ENCODE measurements at regions not wholly inside any gene's neighbourhood (a gene's known extent, or its start where the extent isn't known, plus 50 kb on each side); places are given as distances from the start of the nearest gene placed in this dataset.

- H2BK12ac ChIP-seq (ENCODE audit: low read depth, low read length), result no peak overlapping the region
- POLR2A ChIA-PET (ENCODE audit: partially characterized antibody), result no interaction called here
- no peak for TF ChIP-seq RNF2 (IDR thresholded peaks at IDR 0.05; ENCODE audit: borderline replicate concordance, low read depth, low read length, missing control alignments, poor library complexity, severe bottlenecking)
- TF ChIP-seq USF2 (IDR thresholded peaks at IDR 0.05; ENCODE audit: low read length), result no peak
- no peak for TF ChIP-seq BRCA1 (IDR thresholded peaks at IDR 0.05; ENCODE audit: low read depth, low read length)
- TF ChIP-seq SAP30 (IDR thresholded peaks at IDR 0.05; ENCODE audit: insufficient read depth, insufficient replicate concordance, low read length), result no peak
- TF ChIP-seq TCF12 (IDR thresholded peaks at IDR 0.05; ENCODE audit: low read depth, low read length), result no peak
- TF ChIP-seq CBX5 (IDR thresholded peaks at IDR 0.05; ENCODE audit: low read depth, low read length), result no peak
- no peak for TF ChIP-seq JUND (IDR thresholded peaks at IDR 0.05; ENCODE audit: low read length)
- no peak for TF ChIP-seq NRF1 (IDR thresholded peaks at IDR 0.05; ENCODE audit: low read depth, low read length)
- TF ChIP-seq CEBPB (IDR thresholded peaks at IDR 0.05; ENCODE audit: low read depth, low read length), result no peak
- TF ChIP-seq POLR2A (IDR thresholded peaks at IDR 0.05; ENCODE audit: control extremely low read depth in 1 of 2, low read depth in 2 of 2, low read length in 2 of 2), result no peak
- TF ChIP-seq TAF7 (optimal IDR thresholded peaks at IDR 0.05; ENCODE audit: borderline replicate concordance, low read depth, low read length), result no peak
- TF ChIP-seq SP1 (IDR thresholded peaks at IDR 0.05; ENCODE audit: low read depth, low read length), result no peak
- TF ChIP-seq RXRA (IDR thresholded peaks at IDR 0.05; ENCODE audit: insufficient read depth, low read depth, low read length), result no peak
- TF ChIP-seq TAF1 (IDR thresholded peaks at IDR 0.05; ENCODE audit: low read depth, low read length), result no peak
- no peak for TF ChIP-seq BCL11A (IDR thresholded peaks at IDR 0.05; ENCODE audit: low read depth in 2 of 2, low read length in 2 of 2)
Observed at GRCh38 chr4:111502626-111503025, 642.6 kb upstream of the FAM241A start.

More at GRCh38 chr4:111502626-111503025, 642.6 kb upstream of the FAM241A start:
- Histone ChIP-seq H3K79me1 (ENCODE audit: low read depth, low read length) (no peaks in the 10 kb centered on the region), H3K79me2 (ENCODE audit: control insufficient read depth in 1 of 2, insufficient read depth in 2 of 2, low read length in 2 of 2) (no peaks in the 10 kb centered on the region), H4K8ac (ENCODE audit: extremely low read depth, insufficient read depth, low read length) (no peak overlapping the region), H3K4me2 (ENCODE audit: insufficient read depth in 1 of 2, low read depth in 2 of 2, low read length in 2 of 2) (no peak overlapping the region), H2AFZ (ENCODE audit: low read length) (no peak overlapping the region), H3K9ac (replicated peaks in 1 of 4; ENCODE audit: extremely low read depth in 1 of 4, low read depth in 3 of 4, low read length in 3 of 4) (no peak overlapping the region), H2AK5ac (ENCODE audit: low read depth, low read length) (no peak overlapping the region), H3K4me1 (replicated peaks in 1 of 4; ENCODE audit: control insufficient read depth in 3 of 4, insufficient read depth in 4 of 4, low read length in 3 of 4) (no peaks in the 10 kb centered on the region), H2BK120ac (replicated peaks; ENCODE audit: low read depth, low read length) (no peak overlapping the region), H3K14ac (ENCODE audit: insufficient read length) (no peak overlapping the region), H3K23ac (ENCODE audit: insufficient read length) (no peak overlapping the region), H4K5ac (ENCODE audit: insufficient read length, low read depth, low read length) (no peak overlapping the region), H2BK15ac (ENCODE audit: low read length) (no peak overlapping the region), H3K4ac (replicated peaks; ENCODE audit: insufficient read length, low read depth, low read length) (no peak overlapping the region), H2BK5ac (ENCODE audit: low read depth, low read length) (no peak overlapping the region), H3K4me3 (ENCODE audit: extremely low read depth in 1 of 4, insufficient read depth in 2 of 4, low read depth in 3 of 4, low read length in 4 of 4) (no peak overlapping the region), H3K27ac (ENCODE audit: low read depth, low read length) (no peak overlapping the region), H3K23me2 (ENCODE audit: low read depth, low read length) (no peaks in the 10 kb centered on the region), H3K56ac (replicated peaks; ENCODE audit: insufficient read length, low read depth, low read length) (no peak overlapping the region), H3K36me3 (ENCODE audit: control insufficient read depth in 2 of 4, insufficient read depth in 4 of 4, low read length in 3 of 4) (no peaks in the 10 kb centered on the region), H4K20me1 (replicated peaks in 1 of 2; ENCODE audit: control insufficient read depth in 1 of 2, insufficient read depth in 2 of 2, low read length in 2 of 2) (no peaks in the 10 kb centered on the region), H2BK20ac (ENCODE audit: low read length) (no peak overlapping the region), H3K18ac (ENCODE audit: extremely low read depth, low read length) (no peak overlapping the region), H3K27me3 (replicated peaks in 1 of 4; ENCODE audit: control insufficient read depth in 3 of 4, extremely low read depth in 1 of 4, insufficient read depth in 3 of 4, low read length in 3 of 4) (no peaks in the 10 kb centered on the region), H4K91ac (replicated peaks; ENCODE audit: insufficient read length, low read length) (no peak overlapping the region), H3K9me3 (ENCODE audit: insufficient read depth in 2 of 2, low read depth in 1 of 2, low read length in 1 of 2) (no peaks in the 10 kb centered on the region)
- CTCF ChIA-PET (ENCODE audit: partially characterized antibody), result no interaction called here
- WGBS, 2 experiments (ENCODE audit: extremely low coverage in 1 of 2, insufficient coverage in 1 of 2, insufficient read length in 1 of 2, insufficient replicate concordance in 2 of 2, low coverage in 1 of 2, low lambda C conversion rate in 2 of 2, missing lambda C conversion rate in 1 of 2), result 92% methylated on average over 2 of the region's 2 CpGs; no CpG with 5 or more reads in 1 of the 2 experiments
- no peak for DNase-seq (ENCODE audit: low read depth in 1 of 2, low spot score in 2 of 2)
- no peak for FAIRE-seq
